Right atrium auricular region (tissue), 2 donors: ENCODE measurements at regions not wholly inside any gene's neighbourhood (a gene's known extent, or its start where the extent isn't known, plus 50 kb on each side); places are given as distances from the start of the nearest gene placed in this dataset.

Source experiments
- DNase-seq: peaks from one replicate; pipeline ENCODE4 v3.0.0-alpha.2; 2019; ENCODE audit warnings: low spot score
- H3K27ac ChIP-seq, 2 donors: fragments of 200-600 bp; sonication (generic); 1 replicate in 1 of 2; 2 replicates in 1 of 2; pipeline ENCODE4 v1.5.1; 2016 to 2019
- H3K27me3 ChIP-seq, 2 donors: fragments of 200-600 bp; sonication (generic); one replicate each; pipeline versions ENCODE4 v1.5.1 to v1.6.0; 2017 to 2019
- H3K36me3 ChIP-seq: fragments of 200-600 bp; sonication (generic); one replicate; pipeline ENCODE4 v1.5.1; 2016
- H3K4me1 ChIP-seq, 2 donors: fragments of 200-600 bp; sonication (generic); one replicate each; pipeline versions ENCODE4 v1.5.1 to v1.6.0; 2017 to 2019
- H3K4me3 ChIP-seq, 2 donors: fragments of 200-600 bp; sonication (generic); 1 replicate in 1 of 2; 2 replicates in 1 of 2; pipeline ENCODE4 v1.5.1; 2017 to 2019; ENCODE audit warnings: mild to moderate bottlenecking in 1 of 2, moderate library complexity in 1 of 2
- H3K9me3 ChIP-seq, 2 donors: fragments of 200-600 bp; sonication (generic); one replicate each; pipeline ENCODE4 v1.5.1; 2019
- CTCF ChIP-seq, 2 donors: fragments of 200-600 bp; sonication (generic); IDR thresholded peaks; one replicate each; pipeline ENCODE4 v1.5.1; 2019; ENCODE audit warnings: antibody characterized with exemption in 2 of 2

GRCh38 chr4:174069848-174070330, 213.6 kb downstream of the FBXO8 start:
- peaks cover 0 to 7% of the 10 kb centered on the region in 2 donors for H3K4me1 ChIP-seq
- H3K27me3 ChIP-seq: no peaks in the 10 kb centered on the region
- no peak for TF ChIP-seq CTCF (IDR thresholded peaks at IDR 0.05)
- no peaks in the 10 kb centered on the region for H3K9me3 ChIP-seq
- no peaks in the 10 kb centered on the region for H3K36me3 ChIP-seq
- no peak for DNase-seq
- H3K4me3 ChIP-seq: no peak overlapping the region
- H3K27ac ChIP-seq: no peak overlapping the region

GRCh38 chr4:174066611-174067205, 216.8 kb downstream of the FBXO8 start:
- H3K4me3 ChIP-seq: no peak overlapping the region
- DNase-seq: no peak
- H3K36me3 ChIP-seq: no peaks in the 10 kb centered on the region
- peaks cover 0 to 7% of the 10 kb centered on the region in 2 donors for H3K4me1 ChIP-seq
- TF ChIP-seq CTCF (IDR thresholded peaks at IDR 0.05): no peak
- no peaks in the 10 kb centered on the region for H3K9me3 ChIP-seq
- H3K27ac ChIP-seq: no peak overlapping the region
- no peaks in the 10 kb centered on the region for H3K27me3 ChIP-seq

- no peaks in the 10 kb centered on the region for H3K4me1 ChIP-seq
- H3K27ac ChIP-seq: no peak overlapping the region
- H3K36me3 ChIP-seq: no peaks in the 10 kb centered on the region
- no peak for DNase-seq
- no peak for TF ChIP-seq CTCF (IDR thresholded peaks at IDR 0.05)
- no peaks in the 10 kb centered on the region for H3K27me3 ChIP-seq
- peaks cover 0 to 3% of the 10 kb centered on the region in 2 donors for H3K9me3 ChIP-seq
- H3K4me3 ChIP-seq: no peak overlapping the region
These were observed 220.6 kb downstream of the FBXO8 start for GRCh38 chr4:174062831-174063230.

GRCh38 chr4:174061026-174061425, 222.4 kb downstream of the FBXO8 start:
- Histone ChIP-seq H3K27me3 (no peaks in the 10 kb centered on the region), H3K27ac (no peak overlapping the region)
- DNase-seq: no peak

GRCh38 chr4:174058846-174059245, 224.6 kb downstream of the FBXO8 start:
- no peak for TF ChIP-seq CTCF (IDR thresholded peaks at IDR 0.05)

More at GRCh38 chr4:174061026-174061425, 222.4 kb downstream of the FBXO8 start:
- Histone ChIP-seq H3K36me3 (no peaks in the 10 kb centered on the region), H3K4me1 (no peaks in the 10 kb centered on the region), H3K9me3 (peaks cover 0 to 3% of the 10 kb centered on the region in 2 donors), H3K4me3 (no peak overlapping the region)
- TF ChIP-seq CTCF (IDR thresholded peaks at IDR 0.05): no peak

GRCh38 chr4:174056959-174057358, 226.5 kb downstream of the FBXO8 start:
- Histone ChIP-seq H3K36me3 (no peaks in the 10 kb centered on the region), H3K4me1 (no peaks in the 10 kb centered on the region), H3K27me3 (no peaks in the 10 kb centered on the region), H3K4me3 (no peak overlapping the region), H3K27ac (no peak overlapping the region), H3K9me3 (peaks cover 0 to 3% of the 10 kb centered on the region in 2 donors)
- no peak for DNase-seq
- no peak for TF ChIP-seq CTCF (IDR thresholded peaks at IDR 0.05)

More at GRCh38 chr4:174058846-174059245, 224.6 kb downstream of the FBXO8 start:
- Histone ChIP-seq H3K36me3 (no peaks in the 10 kb centered on the region), H3K4me3 (no peak overlapping the region), H3K9me3 (peaks cover 0 to 3% of the 10 kb centered on the region in 2 donors), H3K27ac (no peak overlapping the region), H3K4me1 (no peaks in the 10 kb centered on the region), H3K27me3 (no peaks in the 10 kb centered on the region)
- DNase-seq: no peak
